Skin of body (tissue), 1 donor: ENCODE measurements at regions not wholly inside any gene's neighbourhood (a gene's known extent, or its start where the extent isn't known, plus 50 kb on each side); places are given as distances from the start of the nearest gene placed in this dataset.

Source experiments
- DNase-seq: peaks from one replicate; lab custom pipeline; 2025; lab: John Stamatoyannopoulos, UW

DNA sequence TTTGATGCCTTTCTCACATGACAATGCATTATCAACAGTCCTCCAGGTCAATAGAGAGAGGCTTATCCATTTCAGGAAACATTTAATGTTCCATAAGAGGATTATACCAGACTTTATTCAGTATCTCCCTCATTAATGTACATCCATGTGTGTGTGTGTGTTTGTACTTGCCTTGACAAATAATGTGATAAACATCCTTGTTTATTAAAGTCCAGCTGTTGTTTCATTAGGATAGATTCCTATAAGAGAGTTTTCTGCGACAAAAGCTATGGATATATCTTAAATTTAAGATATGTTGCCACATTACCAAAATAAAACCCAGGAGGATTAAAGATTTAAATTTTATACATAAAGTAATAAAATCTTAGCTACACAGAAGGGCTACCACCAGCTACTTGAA, 492.6 kb downstream of the TOX3 start:
- DNase-seq: no peak

DNA sequence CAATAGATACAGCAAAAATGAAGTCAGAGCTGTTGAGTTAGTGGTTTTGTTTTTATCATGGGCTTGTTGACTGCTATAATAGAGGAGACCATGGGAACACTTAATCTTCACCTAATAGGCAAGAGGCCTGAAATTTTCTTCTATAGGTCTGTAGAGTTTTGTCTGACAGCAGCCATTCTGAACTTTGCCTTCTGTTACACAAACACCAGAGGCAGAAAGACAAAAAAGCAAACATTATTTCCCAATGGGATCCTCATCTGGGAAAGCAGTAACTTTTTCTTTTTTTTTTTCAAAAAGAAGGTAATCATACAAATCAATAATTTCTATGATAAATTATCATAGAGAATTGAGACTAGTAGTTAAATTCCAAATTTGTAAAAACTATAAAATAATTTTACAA, 494.1 kb downstream of the TOX3 start:
- DNase-seq: no peak

DNA sequence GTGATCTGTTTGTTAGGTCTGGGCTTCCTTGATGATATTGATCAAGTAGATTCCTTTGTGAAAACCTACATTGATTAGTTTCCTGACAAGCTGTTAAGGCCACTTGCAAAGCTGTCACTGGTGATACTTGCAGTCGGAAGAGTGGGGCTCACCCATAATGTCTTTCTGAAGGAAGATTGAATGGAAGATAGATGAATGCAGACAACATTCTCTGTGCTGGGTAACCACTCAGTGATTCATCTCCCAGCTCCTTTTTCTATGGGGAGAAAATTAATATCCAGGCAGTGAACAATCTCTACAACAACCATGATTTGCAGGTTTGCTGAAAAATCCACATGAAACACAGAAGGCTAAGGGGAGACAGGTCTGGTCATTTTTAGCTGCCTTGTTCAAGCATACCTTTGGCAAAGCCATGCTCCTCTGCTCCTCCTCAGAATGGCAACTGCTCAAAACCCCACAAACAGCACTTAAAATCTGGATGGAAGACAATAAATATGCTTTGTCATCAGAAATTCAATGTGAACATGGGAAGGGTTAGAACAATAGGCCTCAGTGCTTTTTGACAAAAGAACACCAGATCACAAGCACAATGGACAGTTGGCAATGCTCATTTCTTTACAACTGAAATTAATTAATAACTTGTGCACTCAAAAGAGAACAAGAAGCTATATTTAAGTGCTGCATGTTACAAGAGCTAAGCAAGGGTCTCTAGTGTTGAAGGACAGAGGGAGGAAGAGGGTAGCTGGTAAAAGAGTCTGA, 495.4 kb downstream of the TOX3 start:
- no peak for DNase-seq

DNA sequence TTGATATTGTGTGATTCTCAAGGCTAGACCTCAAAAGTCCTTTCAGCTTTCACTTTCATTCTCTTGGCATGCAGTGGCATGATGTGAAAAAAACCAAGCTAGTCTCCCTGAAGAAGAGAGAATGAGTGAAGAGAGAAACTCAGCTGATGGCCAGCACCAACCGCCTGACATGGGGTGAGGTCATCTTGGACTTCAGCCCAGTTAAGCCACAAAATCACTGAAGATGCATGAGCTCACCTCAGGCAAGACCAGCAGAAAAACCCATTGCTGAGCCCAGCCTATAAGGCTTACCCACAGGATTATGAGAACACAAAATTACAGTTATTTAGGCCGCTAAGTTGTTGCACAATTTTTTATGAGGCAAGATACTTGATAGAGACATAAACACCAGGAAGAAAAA, 496.5 kb downstream of the TOX3 start:
- DNase-seq: no peak

DNA sequence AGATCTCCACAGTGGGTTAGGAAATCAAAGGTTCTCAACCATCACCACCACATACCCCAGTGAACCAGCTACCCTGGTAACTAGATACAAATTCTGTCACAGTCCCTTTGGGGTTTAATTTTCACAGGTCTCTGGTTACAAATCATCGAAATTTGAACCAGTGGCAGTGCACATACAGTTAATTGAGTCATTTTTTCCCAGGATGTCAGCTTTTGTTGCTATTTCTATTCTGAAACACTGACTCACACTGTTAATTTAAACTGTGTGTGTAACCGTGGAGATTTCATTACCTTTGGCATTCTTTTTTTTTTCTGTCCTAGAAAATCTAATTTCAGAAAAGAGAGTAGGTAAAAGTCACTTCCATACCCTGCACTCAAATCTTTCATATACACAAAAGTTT, 511.5 kb downstream of the TOX3 start:
- no peak for DNase-seq

- no peak for DNase-seq
Observed at GRCh38 chr16:52034830-52035229, 512.1 kb downstream of the TOX3 start.

DNA sequence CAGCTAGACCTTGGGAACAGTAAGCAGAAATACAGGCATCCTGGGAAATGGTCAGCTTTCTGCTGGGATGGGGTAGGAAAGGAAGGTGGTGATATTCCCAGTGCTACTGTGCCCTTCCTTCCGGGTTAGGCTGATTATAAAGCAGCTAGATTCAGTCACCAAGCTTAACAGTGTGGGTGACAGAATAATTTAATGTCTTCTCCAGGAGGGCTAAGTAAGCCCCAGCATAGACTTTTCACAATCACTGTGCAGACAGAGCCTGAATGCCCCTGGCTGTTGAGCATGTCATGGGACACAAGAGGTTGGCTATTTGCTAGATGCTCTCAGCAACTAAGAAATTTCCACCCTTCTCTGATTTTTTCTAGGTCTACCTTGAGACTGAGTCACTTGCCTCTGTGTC, 513.0 kb downstream of the TOX3 start:
- DNase-seq: no peak

DNA sequence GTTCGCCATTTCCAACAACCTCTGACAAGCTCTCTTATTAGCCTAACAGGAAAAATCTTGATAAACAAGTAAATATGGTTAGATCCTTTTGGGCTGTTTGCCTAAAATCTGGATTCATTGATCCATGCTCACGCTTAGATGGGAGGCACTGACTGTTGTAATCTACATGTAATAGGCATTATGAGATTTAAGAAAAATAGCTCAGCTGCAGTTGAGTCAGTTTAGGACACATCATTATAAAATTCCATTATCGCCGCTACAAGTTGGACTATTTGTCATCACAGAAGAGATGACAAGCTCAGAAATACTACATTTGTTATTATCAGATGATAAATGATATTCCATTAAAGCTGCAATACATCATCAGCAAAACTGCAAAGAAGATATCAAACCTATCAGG, 524.0 kb downstream of the TOX3 start:
- no peak for DNase-seq

GRCh38 chr16:52022177-52022576, 524.8 kb downstream of the TOX3 start:
- DNase-seq: no peak

GRCh38 chr16:52016387-52016786, 530.6 kb downstream of the TOX3 start:
- no peak for DNase-seq

- DNase-seq: no peak
Observed at GRCh38 chr16:52005551-52005950, 541.4 kb downstream of the TOX3 start.

- no peak for DNase-seq
Observed at GRCh38 chr16:52004343-52004742, 542.6 kb downstream of the TOX3 start.

- no peak for DNase-seq
Observed at GRCh38 chr16:52002026-52002425, 544.9 kb downstream of the TOX3 start.

GRCh38 chr16:51996516-51996915, 550.4 kb downstream of the TOX3 start:
- DNase-seq: no peak

GRCh38 chr16:51994597-51994996, 552.3 kb downstream of the TOX3 start:
- no peak for DNase-seq

- no peak for DNase-seq
Observed at GRCh38 chr16:51989637-51990230, 557.2 kb downstream of the TOX3 start.

GRCh38 chr16:51988977-51989376, 558.0 kb downstream of the TOX3 start:
- DNase-seq: no peak

DNA sequence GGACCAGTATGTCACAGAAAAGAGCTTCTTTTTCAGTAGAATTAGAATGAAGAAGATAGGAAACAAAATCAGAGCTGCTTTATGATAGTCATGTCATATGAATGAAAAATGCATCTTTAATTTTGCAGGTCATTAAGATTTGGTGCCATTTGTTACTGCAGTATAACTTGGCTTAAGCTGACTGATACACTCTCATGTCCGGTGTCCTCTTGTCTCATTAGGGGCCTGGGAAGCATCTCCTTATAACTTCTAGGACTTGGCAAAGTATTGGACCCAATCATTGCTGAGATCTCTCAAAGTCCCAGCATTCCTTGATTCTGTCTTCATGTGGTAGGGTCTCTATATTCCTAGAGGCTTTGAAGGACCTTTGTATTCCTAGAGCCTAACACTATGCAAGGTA, 559.4 kb downstream of the TOX3 start:
- DNase-seq: no peak

- no peak for DNase-seq
Observed at GRCh38 chr16:51986717-51987116, 560.2 kb downstream of the TOX3 start.

GRCh38 chr16:51986301-51986700, 560.6 kb downstream of the TOX3 start:
- DNase-seq: no peak

DNA sequence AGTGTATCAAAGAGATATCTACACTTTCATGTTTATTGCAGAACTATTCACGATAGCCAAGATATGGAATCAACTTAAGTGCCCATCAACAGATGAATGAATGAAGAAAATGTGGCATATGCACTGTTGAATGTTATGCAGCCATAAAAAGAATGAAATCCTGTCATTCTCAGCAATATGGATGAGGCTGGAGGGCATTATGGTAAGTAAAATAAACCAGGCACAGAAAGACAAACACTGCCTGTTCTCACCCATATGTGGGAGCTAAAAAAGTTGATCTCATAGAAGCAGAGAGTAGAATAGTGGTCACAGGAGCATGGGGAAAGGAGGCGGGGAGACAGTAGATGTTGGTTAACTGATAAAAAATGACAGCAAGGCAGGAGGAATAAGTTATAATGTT, 561.8 kb downstream of the TOX3 start:
- DNase-seq: no peak

DNA sequence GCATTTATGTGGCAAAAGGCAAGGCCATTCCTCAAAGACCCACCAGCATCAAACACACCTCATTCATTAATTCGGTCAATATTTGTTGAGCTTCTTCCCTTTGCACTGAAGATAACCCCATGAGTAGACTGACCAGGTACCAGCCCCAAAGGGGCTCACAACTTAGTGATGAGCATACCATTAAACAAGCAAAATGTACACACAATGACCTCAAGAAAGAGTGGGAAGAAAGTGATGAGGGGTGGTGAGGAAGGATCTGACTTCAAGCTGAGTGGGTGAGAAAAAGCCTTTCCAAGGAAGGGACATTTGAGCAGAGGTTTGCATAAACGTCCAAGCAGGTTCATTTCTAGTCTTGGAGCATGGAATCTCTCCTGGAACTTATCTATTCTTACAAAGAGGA, 562.5 kb downstream of the TOX3 start:
- DNase-seq: no peak
